ENCODE measurements at regions not wholly inside any gene's neighbourhood (a gene's known extent, or its start where the extent isn't known, plus 50 kb on each side); places are given as distances from the start of the nearest gene placed in this dataset.

DNA sequence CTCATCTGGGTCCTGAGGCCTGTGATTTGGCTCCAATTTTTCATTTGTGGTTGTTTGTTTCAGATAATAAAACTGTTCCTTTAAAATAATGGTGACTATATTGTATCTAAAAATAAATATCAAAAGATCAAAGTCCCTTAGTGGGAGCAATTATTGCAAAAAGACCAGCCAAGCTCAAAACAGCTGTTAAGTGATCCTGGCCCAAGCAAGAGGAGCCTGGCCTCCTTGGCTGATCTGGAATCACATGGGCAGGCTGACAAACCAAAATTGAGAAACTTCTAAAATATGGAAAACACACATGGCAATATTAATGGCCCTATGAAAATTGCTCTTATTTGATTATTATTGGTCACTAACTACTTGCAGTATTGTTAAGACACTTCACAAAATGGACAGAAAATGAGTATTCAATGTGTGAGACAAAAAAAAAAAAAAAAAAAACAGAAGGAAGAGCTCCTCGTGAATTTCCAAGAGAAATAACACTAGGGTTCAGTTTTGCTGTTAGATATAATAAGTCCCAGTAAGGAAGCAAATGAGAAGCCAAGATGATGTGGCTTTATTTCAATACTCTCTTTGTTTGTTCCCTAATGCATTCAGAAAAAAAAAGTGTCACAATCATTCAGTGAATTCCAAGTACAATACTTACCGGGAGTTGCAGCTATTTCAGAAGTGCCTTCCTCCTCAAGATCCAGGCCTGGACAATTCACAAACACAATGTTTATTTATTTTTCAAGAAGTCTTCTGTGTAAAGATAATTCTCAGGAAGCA lies 105.1 kb downstream of the SEC16B start:
- H3K4me3 ChIP-seq (ENCODE audit: low read length), result no peak overlapping the region
- no peaks in the 10 kb centered on the region for H3K4me1 ChIP-seq (ENCODE audit: control insufficient read depth, insufficient read depth, low read length)
- H3K27me3 ChIP-seq (ENCODE audit: control insufficient read depth, insufficient read depth, low read length), result no peaks in the 10 kb centered on the region
- no peak overlapping the region for H3K27ac ChIP-seq (ENCODE audit: low read depth, low read length)
- no peaks in the 10 kb centered on the region for H3K36me3 ChIP-seq (ENCODE audit: control insufficient read depth, insufficient read depth, low read length)
- no peak overlapping the region for H3K9ac ChIP-seq (ENCODE audit: low read length)

DNA sequence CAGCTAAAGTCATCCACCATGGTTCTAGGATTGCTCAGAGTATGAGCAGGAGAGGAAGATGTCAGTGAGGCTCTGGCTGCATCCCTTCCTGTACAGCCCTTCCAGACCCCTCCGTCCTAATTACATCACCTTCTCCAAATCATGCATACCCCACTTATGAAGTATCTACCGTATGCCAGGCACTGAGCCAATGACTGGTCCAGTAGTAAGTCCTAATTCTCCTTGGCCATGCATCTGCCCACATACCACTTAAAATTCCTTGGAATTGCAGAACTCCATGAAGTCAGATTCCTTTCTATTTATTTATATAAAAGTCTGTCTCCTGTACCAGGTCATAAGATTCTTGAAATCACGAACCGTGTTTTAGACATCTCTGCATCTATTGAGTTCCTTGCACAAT lies 106.1 kb downstream of the SEC16B start:
- no peak overlapping the region for H3K4me3 ChIP-seq (ENCODE audit: low read length)
- H3K27me3 ChIP-seq (ENCODE audit: control insufficient read depth, insufficient read depth, low read length), result no peaks in the 10 kb centered on the region
- no peak overlapping the region for H3K27ac ChIP-seq (ENCODE audit: low read depth, low read length)
- no peaks in the 10 kb centered on the region for H3K4me1 ChIP-seq (ENCODE audit: control insufficient read depth, insufficient read depth, low read length)
- no peaks in the 10 kb centered on the region for H3K36me3 ChIP-seq (ENCODE audit: control insufficient read depth, insufficient read depth, low read length)
- no peak overlapping the region for H3K9ac ChIP-seq (ENCODE audit: low read length)

DNA sequence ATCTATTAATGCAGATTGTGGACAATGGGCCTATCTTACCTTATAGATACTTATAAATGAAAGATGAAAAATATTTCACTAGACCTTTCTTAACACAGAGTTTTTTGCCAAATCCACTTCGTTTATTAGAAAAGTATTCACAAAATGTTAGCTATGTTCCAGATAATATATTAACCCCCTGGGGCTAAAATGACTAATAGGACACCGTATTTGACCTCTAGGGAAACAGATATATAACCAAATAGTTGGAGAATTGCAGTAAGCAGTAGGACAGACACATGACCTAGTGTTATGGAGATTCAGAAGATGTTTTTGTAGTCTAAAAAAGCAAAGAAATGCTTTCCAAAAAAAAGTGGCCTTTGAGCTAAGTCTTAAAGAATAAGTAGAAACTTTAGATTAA lies 106.9 kb downstream of the SEC16B start:
- Histone ChIP-seq H3K4me3 (ENCODE audit: low read length) (no peak overlapping the region), H3K4me1 (ENCODE audit: control insufficient read depth, insufficient read depth, low read length) (no peaks in the 10 kb centered on the region), H3K27me3 (ENCODE audit: control insufficient read depth, insufficient read depth, low read length) (no peaks in the 10 kb centered on the region), H3K27ac (ENCODE audit: low read depth, low read length) (no peak overlapping the region), H3K9ac (ENCODE audit: low read length) (no peak overlapping the region), H3K36me3 (ENCODE audit: control insufficient read depth, insufficient read depth, low read length) (no peaks in the 10 kb centered on the region)

DNA sequence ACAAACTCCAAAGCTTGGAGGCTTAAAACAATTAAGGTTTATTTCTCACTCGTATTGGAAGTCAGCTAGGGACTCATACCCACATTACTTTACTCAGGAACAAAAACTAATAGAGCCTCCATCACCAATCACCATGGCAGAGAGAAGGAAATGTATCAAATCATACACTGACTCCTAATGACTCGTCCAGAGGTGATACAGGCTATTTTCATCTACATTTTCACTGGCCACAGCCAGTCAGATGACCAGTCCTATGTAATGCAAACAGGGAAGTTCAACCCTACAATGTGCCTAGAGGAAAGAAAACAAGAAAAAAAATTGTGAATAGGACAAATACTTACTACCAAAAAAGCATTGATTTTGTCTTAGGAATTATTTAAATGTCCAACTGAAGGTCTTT lies 110.3 kb downstream of the SEC16B start:
- no peak overlapping the region for H3K27ac ChIP-seq (ENCODE audit: low read depth, low read length)

DNA sequence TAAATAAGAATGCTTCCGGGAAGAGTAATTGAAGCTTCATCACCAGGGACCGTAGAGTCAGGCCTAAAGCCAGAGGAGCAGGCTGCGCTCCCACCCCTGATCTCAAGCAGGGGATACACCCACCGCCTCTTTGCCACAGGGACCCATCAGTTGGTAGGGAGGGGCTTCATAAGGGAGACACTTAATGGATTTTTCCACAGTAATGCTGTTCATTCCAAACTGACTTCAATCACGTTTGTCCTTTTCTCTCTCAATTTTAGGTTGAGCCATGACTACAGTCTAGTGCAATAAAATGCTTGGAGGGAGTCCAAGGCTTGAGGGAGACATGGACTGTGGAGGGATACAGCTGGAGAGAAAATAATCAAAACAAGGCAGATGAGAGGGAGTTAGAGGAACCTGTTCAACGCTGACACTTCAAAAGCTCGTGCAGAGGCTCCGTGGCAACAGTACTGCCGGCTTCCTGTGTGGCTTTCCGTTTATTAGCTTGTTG lies 111.5 kb downstream of the SEC16B start:
- no peaks in the 10 kb centered on the region for H3K4me1 ChIP-seq (ENCODE audit: control insufficient read depth, insufficient read depth, low read length)
- H3K36me3 ChIP-seq (ENCODE audit: control insufficient read depth, insufficient read depth, low read length), result no peaks in the 10 kb centered on the region

More for the DNA sequence above, 110.3 kb downstream of the SEC16B start:
- Histone ChIP-seq H3K27me3 (ENCODE audit: control insufficient read depth, insufficient read depth, low read length) (no peaks in the 10 kb centered on the region), H3K36me3 (ENCODE audit: control insufficient read depth, insufficient read depth, low read length) (no peaks in the 10 kb centered on the region), H3K4me1 (ENCODE audit: control insufficient read depth, insufficient read depth, low read length) (no peaks in the 10 kb centered on the region), H3K9ac (ENCODE audit: low read length) (no peak overlapping the region), H3K4me3 (ENCODE audit: low read length) (no peak overlapping the region)

DNA sequence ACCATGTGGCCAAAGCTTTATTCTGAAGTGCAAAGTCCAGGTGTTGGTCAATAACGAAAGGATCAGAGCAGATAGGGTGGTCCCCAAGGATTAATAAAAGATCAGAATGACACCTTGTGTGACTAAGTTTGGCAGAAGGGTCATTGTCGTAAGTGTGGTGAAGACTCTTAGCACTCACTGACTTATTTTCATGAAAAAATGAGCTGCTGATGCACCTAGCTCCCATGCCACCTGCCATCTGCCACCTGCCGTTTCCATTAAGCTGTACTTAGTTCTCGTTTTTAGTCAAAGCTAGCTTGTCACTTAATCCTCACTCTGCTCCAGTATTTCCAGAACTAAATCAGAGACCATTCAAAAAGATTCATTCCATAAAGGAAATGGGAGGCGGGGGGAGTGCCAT lies 112.6 kb downstream of the SEC16B start:
- Histone ChIP-seq H3K27ac (ENCODE audit: low read depth, low read length) (no peak overlapping the region), H3K36me3 (ENCODE audit: control insufficient read depth, insufficient read depth, low read length) (no peaks in the 10 kb centered on the region), H3K4me3 (ENCODE audit: low read length) (no peak overlapping the region), H3K4me1 (ENCODE audit: control insufficient read depth, insufficient read depth, low read length) (no peaks in the 10 kb centered on the region), H3K9ac (ENCODE audit: low read length) (no peak overlapping the region), H3K27me3 (ENCODE audit: control insufficient read depth, insufficient read depth, low read length) (no peaks in the 10 kb centered on the region)

More for the DNA sequence above, 111.5 kb downstream of the SEC16B start:
- Histone ChIP-seq H3K27me3 (ENCODE audit: control insufficient read depth, insufficient read depth, low read length) (no peaks in the 10 kb centered on the region), H3K27ac (ENCODE audit: low read depth, low read length) (no peak overlapping the region), H3K9ac (ENCODE audit: low read length) (no peak overlapping the region), H3K4me3 (ENCODE audit: low read length) (no peak overlapping the region)

DNA sequence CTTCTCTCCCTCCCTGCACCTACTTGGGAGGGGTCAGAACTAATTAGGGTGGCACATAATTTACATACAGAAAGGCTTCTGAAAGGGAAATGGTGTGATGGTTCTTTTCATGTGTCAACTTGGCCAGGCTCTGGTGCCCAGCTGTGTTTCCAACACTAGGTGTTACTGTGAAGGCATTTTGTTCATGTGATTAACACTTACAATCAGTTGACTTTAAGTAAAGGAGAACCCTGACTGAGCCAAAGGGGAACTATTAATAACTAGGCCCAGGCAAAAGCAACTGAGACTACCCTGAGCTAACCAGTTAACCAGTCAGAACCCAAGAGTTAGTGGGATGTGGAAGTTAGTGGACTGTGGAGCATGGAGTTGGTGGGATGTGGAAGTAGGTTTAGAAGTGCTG lies 114.9 kb downstream of the SEC16B start:
- Histone ChIP-seq H3K27me3 (ENCODE audit: control insufficient read depth, insufficient read depth, low read length) (no peaks in the 10 kb centered on the region), H3K27ac (ENCODE audit: low read depth, low read length) (no peak overlapping the region), H3K4me1 (ENCODE audit: control insufficient read depth, insufficient read depth, low read length) (no peaks in the 10 kb centered on the region), H3K9ac (ENCODE audit: low read length) (no peak overlapping the region), H3K36me3 (ENCODE audit: control insufficient read depth, insufficient read depth, low read length) (no peaks in the 10 kb centered on the region), H3K4me3 (ENCODE audit: low read length) (no peak overlapping the region)

DNA sequence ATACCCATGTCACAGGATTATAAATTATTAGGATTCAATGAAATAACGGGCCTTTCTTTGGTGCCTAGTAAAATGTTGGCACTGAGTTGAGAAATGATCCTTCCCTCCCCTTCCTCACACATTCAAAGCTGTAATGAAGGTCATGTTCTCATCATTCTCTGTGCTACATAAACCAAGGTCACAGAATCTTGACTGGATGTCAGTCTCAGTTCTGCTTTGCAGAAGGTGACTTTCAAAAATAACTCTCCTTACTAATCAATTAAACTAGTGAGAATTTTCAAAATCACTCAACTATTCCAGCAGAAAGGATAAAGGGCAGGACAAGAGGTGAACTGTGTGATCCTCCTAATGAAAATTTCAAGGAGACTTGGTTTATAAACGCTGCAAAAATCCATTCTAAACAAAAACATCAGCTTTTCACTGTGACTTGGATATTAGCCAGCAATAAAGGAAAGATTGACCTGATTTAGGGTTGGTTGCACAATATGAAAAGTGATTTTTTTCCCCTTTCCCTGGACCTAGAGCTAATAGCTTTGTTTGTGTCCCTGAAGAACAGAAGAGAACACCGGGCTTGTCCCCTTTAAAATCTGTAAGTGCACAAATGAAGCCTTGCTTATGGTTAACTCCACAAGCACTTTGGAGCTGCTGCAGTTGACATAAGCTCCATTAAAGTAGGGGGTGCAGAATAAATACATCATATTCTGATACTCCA lies 120.1 kb downstream of the SEC16B start:
- Histone ChIP-seq H3K36me3 (ENCODE audit: control insufficient read depth, insufficient read depth, low read length) (no peaks in the 10 kb centered on the region), H3K4me3 (ENCODE audit: low read length) (no peak overlapping the region), H3K27ac (ENCODE audit: low read depth, low read length) (no peak overlapping the region), H3K27me3 (ENCODE audit: control insufficient read depth, insufficient read depth, low read length) (no peaks in the 10 kb centered on the region), H3K9ac (ENCODE audit: low read length) (no peak overlapping the region), H3K4me1 (ENCODE audit: control insufficient read depth, insufficient read depth, low read length) (no peaks in the 10 kb centered on the region)

DNA sequence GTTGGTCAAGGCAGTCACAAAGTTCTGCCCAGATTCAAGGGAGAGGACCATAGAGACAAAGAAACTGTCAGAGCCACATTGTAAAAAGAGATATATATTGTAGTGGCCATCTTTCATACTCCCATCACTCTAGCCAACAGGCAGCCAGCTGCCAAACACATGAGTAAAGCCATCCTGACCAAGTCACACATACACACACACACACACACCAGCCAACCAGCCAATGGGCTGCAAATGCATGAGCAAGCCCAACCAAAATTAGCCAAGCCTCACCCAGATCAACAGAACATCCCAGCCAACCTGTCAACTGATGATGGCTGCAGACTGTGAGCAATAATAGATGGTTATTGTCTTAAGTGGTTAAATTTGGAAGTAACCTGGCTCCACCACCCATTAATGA lies 120.7 kb downstream of the SEC16B start:
- no peaks in the 10 kb centered on the region for H3K36me3 ChIP-seq (ENCODE audit: control insufficient read depth, insufficient read depth, low read length)
- H3K4me1 ChIP-seq (ENCODE audit: control insufficient read depth, insufficient read depth, low read length), result no peaks in the 10 kb centered on the region
- no peak overlapping the region for H3K4me3 ChIP-seq (ENCODE audit: low read length)
- no peak overlapping the region for H3K9ac ChIP-seq (ENCODE audit: low read length)
- H3K27ac ChIP-seq (ENCODE audit: low read depth, low read length), result no peak overlapping the region
- H3K27me3 ChIP-seq (ENCODE audit: control insufficient read depth, insufficient read depth, low read length), result no peaks in the 10 kb centered on the region

DNA sequence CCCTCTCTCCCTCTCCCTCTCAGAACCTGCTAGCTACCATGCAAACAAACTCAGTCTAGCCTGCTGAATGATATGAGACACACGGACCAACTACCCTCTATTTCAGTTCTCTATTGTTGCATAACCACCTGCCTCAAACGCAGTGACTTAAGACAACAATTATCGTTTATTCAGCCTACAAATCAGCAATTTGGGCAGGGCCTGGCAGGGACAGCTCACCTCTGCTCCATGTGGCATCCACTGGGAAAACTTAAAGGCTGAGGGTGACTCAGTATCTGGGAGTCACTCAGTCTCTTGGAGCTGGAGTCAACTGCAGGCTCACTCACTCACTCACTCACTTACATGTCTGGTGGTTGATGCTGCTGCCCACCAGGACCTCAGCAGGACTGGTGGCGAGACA lies 121.3 kb downstream of the SEC16B start:
- Histone ChIP-seq H3K9ac (ENCODE audit: low read length) (no peak overlapping the region), H3K27me3 (ENCODE audit: control insufficient read depth, insufficient read depth, low read length) (no peaks in the 10 kb centered on the region), H3K4me3 (ENCODE audit: low read length) (no peak overlapping the region), H3K36me3 (ENCODE audit: control insufficient read depth, insufficient read depth, low read length) (no peaks in the 10 kb centered on the region), H3K27ac (ENCODE audit: low read depth, low read length) (no peak overlapping the region), H3K4me1 (ENCODE audit: control insufficient read depth, insufficient read depth, low read length) (no peaks in the 10 kb centered on the region)

DNA sequence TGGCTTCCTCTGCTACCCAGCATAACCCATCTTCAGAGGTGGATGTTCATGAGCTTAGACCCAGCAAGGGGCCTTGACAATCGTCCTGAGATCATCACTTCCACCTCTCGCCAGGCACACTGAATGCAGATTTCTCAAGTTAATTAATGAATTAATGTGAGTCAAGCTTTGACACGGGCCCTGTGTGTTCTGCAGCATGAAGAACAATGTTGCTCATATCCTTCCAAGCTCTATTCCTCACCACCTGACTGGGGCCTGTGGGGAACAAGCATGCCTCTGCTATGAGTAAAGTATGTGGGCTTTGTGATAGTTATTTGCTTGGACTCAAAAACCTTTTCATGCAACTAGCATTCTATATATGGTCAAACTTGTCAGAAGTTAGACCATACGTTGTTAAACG lies 122.0 kb downstream of the SEC16B start:
- Histone ChIP-seq H3K27ac (ENCODE audit: low read depth, low read length) (no peak overlapping the region), H3K9ac (ENCODE audit: low read length) (no peak overlapping the region), H3K4me1 (ENCODE audit: control insufficient read depth, insufficient read depth, low read length) (no peaks in the 10 kb centered on the region), H3K27me3 (ENCODE audit: control insufficient read depth, insufficient read depth, low read length) (no peaks in the 10 kb centered on the region), H3K36me3 (ENCODE audit: control insufficient read depth, insufficient read depth, low read length) (no peaks in the 10 kb centered on the region), H3K4me3 (ENCODE audit: low read length) (no peak overlapping the region)

DNA sequence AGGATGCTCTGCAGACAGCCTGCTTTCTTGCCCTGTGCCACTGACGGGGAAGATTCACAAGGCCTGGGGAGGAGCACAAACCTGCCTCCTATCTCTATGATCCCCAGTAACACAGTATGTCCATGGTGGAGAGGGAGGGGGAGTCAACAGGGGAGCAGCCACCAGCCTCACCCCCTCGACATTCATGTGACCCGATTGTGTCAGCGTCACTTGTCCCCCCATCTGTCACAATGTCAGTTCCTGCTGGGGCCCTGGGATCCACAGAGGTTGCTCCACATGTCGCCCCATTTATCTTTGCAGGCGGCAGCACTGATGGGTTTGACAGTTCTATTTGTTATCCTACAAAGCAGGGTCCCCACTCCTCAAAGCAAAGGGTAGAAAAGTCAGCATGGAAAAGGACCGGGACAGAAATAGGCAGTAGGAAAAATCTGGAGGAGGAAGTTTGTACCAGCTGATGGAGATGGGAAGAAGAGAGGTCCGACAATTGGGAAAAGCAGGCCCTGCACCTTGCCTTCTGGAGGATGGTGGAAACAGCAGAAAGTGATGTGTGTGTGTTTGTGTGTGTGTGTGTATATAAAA lies 130.9 kb downstream of the SEC16B start:
- H3K27ac ChIP-seq (ENCODE audit: low read depth, low read length), result no peak overlapping the region
- no peaks in the 10 kb centered on the region for H3K27me3 ChIP-seq (ENCODE audit: control insufficient read depth, insufficient read depth, low read length)
- H3K4me3 ChIP-seq (ENCODE audit: low read length), result no peak overlapping the region
- H3K36me3 ChIP-seq (ENCODE audit: control insufficient read depth, insufficient read depth, low read length), result no peaks in the 10 kb centered on the region
- H3K9ac ChIP-seq (ENCODE audit: low read length), result no peak overlapping the region
- no peaks in the 10 kb centered on the region for H3K4me1 ChIP-seq (ENCODE audit: control insufficient read depth, insufficient read depth, low read length)

Measured in rectal smooth muscle tissue (tissue), 1 donor.